ENCODE measurements at regions not wholly inside any gene's neighbourhood (a gene's known extent, or its start where the extent isn't known, plus 50 kb on each side); places are given as distances from the start of the nearest gene placed in this dataset.

DNA sequence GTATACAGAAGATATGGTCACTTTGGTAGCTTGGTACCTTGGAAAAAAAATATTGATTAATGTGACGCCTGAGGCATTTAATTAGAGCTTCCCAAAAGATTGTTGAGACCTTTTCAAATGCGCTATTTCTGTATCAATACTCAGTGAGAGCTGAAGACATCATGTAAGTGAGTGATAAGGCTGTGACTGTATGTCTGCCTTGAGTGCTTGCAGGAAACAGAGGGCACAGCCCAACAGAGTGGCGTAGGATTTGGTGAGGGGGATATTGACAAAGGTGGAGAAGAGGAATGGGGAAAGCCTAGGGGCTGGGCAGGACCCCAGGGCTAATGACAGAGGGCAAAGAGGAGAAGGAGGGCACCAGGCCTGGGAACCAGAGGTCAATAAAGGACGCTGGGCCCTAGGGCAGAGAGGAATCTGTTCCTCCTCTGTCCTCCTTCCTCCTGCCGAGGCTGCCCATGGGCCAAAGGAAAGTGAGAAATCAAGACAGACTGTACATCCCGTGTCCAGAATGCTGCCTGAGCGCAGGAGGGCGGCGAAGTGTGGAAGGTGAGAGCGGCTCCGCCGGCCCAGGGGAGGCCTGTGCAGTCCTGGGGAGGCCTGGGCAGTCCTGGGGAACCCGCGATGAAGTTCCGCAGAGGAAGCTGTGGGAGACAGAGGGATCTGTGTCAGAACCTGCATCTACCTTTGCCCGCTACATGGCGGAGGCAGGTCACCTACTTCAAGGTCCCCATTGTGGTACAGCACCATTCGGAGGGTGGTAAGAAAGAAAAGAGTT is 228.6 kb upstream of the PIEZO2 start:
- H3K4me3 ChIP-seq = no peak overlapping the region
- H3K9me3 ChIP-seq = no peaks in the 10 kb centered on the region
- TF ChIP-seq POLR2A (IDR thresholded peaks at IDR 0.05) (no peak), EP300 (IDR thresholded peaks at IDR 0.05) (no peak)
- TF ChIP-seq, protein P1, sequence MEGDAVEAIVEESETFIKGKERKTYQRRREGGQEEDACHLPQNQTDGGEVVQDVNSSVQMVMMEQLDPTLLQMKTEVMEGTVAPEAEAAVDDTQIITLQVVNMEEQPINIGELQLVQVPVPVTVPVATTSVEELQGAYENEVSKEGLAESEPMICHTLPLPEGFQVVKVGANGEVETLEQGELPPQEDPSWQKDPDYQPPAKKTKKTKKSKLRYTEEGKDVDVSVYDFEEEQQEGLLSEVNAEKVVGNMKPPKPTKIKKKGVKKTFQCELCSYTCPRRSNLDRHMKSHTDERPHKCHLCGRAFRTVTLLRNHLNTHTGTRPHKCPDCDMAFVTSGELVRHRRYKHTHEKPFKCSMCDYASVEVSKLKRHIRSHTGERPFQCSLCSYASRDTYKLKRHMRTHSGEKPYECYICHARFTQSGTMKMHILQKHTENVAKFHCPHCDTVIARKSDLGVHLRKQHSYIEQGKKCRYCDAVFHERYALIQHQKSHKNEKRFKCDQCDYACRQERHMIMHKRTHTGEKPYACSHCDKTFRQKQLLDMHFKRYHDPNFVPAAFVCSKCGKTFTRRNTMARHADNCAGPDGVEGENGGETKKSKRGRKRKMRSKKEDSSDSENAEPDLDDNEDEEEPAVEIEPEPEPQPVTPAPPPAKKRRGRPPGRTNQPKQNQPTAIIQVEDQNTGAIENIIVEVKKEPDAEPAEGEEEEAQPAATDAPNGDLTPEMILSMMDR (IDR thresholded peaks at IDR 0.05) = no peak
- no peak overlapping the region for H3K27ac ChIP-seq
- no peaks in the 10 kb centered on the region for H3K27me3 ChIP-seq
- no peaks in the 10 kb centered on the region for H3K36me3 ChIP-seq
- peaks cover 0 to 3% (median 0%) of the 10 kb centered on the region in 4 donors for H3K4me1 ChIP-seq
- DNase-seq (ENCODE audit: low spot score in 2 of 2) = no peak
- WGBS, 2 donors = 90 to 92% methylated on average over 18 of the region's 18 CpGs

DNA sequence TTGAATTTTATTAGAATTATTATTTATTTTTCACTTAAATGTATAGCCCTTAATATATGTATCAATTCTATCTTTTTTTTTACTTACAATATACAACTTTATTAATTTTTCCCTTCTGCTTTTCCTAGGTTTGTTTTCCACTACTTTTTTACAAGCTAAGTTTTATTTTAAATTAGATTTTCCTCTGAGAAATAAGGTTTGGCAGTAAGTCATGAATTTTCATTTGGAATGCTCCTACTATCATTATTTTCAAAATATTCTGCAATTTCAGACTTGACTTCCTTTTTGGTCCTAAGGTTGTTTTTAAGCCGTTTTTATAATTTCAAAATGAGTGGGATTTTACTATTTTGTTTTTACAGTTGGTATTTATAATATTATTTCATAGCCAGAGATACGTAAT is 222.8 kb upstream of the PIEZO2 start:
- no peaks in the 10 kb centered on the region for H3K27me3 ChIP-seq
- TF ChIP-seq, protein P1 (IDR thresholded peaks at IDR 0.05) = no peak
- TF ChIP-seq EP300 (IDR thresholded peaks at IDR 0.05) (no peak), POLR2A (IDR thresholded peaks at IDR 0.05) (no peak)
- H3K4me3 ChIP-seq = no peak overlapping the region
- H3K27ac ChIP-seq = no peak overlapping the region
- WGBS, 2 donors = 52 to 56% methylated on average over 2 of the region's 2 CpGs
- DNase-seq (ENCODE audit: low spot score in 2 of 2) = no peak
- no peaks in the 10 kb centered on the region for H3K36me3 ChIP-seq
- H3K9me3 ChIP-seq = no peaks in the 10 kb centered on the region
- H3K4me1 ChIP-seq = peaks cover 0 to 6% (median 0%) of the 10 kb centered on the region in 4 donors

DNA sequence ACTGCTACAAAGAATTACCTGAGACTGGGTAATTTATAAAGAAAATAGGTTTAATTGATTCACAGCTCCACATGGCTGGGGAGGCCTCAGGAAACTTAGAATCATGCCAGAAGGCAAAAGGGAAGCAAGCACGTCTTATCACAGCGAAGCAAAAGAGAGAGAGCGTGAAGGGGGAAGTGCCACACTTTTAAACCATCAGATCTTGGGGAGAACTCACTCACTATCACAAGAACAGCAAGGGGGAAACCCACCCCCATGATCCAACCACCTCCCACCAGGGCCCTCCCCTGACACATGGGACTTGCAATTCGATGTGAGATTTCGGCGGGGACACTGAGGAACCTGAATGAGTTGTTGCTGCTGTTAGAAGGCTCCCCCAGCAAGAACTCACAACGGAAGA is 220.2 kb upstream of the PIEZO2 start:
- no peaks in the 10 kb centered on the region for H3K36me3 ChIP-seq
- no peak for DNase-seq (ENCODE audit: low spot score in 2 of 2)

DNA sequence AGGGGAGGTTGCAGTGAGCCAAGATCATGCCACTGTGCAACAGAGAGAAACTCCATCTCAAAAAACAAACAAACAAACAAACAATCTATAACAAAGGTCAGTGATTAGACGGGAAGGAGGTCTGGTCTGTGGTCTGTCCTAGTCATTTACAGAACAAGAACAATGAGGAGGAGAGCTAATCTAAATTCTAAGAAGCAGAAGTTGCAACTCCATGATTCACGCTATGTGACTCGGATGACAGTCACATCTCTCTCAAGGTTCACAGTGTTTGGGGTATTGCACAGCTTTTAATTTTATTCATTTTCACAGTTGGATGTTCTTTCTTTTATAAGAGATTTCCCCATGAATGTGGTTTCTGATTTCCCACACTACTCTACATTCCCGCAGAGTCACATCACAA is 218.7 kb upstream of the PIEZO2 start:
- H3K27ac ChIP-seq = no peak overlapping the region

More for the DNA sequence above, 220.2 kb upstream of the PIEZO2 start:
- 75 to 84% methylated on average over 7 of the region's 7 CpGs for WGBS, 2 donors
- H3K27me3 ChIP-seq = no peaks in the 10 kb centered on the region
- H3K27ac ChIP-seq = no peak overlapping the region
- H3K4me1 ChIP-seq = peaks cover 0 to 11% (median 0%) of the 10 kb centered on the region in 4 donors
- H3K9me3 ChIP-seq = no peaks in the 10 kb centered on the region
- TF ChIP-seq, protein P1 (IDR thresholded peaks at IDR 0.05) = no peak
- TF ChIP-seq EP300 (IDR thresholded peaks at IDR 0.05) = no peak
- no peak for TF ChIP-seq POLR2A (IDR thresholded peaks at IDR 0.05)
- H3K4me3 ChIP-seq = no peak overlapping the region

DNA sequence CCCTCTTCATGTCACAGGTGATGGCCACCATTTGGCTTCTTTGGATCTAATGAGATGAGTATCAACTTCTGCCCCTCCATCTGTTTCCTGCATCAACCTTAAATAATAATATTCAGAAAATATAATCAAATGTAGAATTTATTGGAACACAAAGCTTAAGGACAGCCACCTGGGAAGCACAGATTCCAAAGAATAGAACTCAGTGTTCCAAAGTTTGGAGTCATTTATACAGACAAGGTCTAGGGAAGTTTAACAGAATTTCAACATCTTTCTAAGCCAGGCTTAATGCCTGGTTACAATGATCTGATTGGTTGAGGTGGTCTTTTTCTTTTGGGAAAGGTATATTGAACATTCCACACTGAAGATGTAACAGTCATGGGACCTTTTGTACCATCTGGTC is 218.0 kb upstream of the PIEZO2 start:
- Histone ChIP-seq H3K27me3 (no peaks in the 10 kb centered on the region), H3K4me1 (peaks cover 0 to 5% (median 0%) of the 10 kb centered on the region in 4 donors), H3K36me3 (no peaks in the 10 kb centered on the region), H3K27ac (no peak overlapping the region), H3K9me3 (no peaks in the 10 kb centered on the region), H3K4me3 (no peak overlapping the region)
- no peak for DNase-seq (ENCODE audit: low spot score in 2 of 2)
- no peak for TF ChIP-seq EP300 (IDR thresholded peaks at IDR 0.05)
- TF ChIP-seq, protein P1 (IDR thresholded peaks at IDR 0.05) = no peak
- no peak for TF ChIP-seq POLR2A (IDR thresholded peaks at IDR 0.05)

More for the DNA sequence above, 218.7 kb upstream of the PIEZO2 start:
- Histone ChIP-seq H3K36me3 (no peaks in the 10 kb centered on the region), H3K4me3 (no peak overlapping the region), H3K27me3 (no peaks in the 10 kb centered on the region), H3K9me3 (no peaks in the 10 kb centered on the region), H3K4me1 (peaks cover 0 to 11% (median 0%) of the 10 kb centered on the region in 4 donors)
- TF ChIP-seq POLR2A (IDR thresholded peaks at IDR 0.05) = no peak
- TF ChIP-seq, protein P1 (IDR thresholded peaks at IDR 0.05) = no peak
- no peak for TF ChIP-seq EP300 (IDR thresholded peaks at IDR 0.05)
- no peak for DNase-seq (ENCODE audit: low spot score in 2 of 2)
- WGBS, 2 donors = 78% methylated on average over 4 of the region's 4 CpGs
